ENCODE measurements at regions not wholly inside any gene's neighbourhood (a gene's known extent, or its start where the extent isn't known, plus 50 kb on each side); places are given as distances from the start of the nearest gene placed in this dataset.
"Not testable (repeated sequence)": the region's sequence is repeated elsewhere in the genome, so short reads cannot be mapped to it uniquely, and the experiment has no call there.

DNA sequence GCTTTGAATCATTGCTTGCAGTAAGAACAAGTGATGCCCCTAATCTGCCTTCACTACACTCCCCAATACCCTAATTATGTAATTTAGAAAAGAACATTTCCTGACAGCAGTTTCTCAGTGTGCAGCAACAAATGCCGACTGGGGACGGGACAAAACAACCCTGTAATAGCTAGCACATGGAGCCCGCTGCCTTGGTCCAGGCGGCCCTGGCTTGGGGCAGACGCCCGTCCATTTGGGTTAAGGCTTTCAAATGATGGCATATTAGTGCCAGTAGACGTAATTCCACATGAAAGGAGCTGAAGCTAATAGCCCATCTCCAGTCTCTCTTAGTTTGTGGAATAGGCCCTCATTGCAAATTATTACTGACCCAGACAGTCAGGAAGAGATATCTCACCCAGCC lies 150.6 kb upstream of the PITX1 start:
- no peak for DNase-seq (ENCODE audit: extremely low read depth in 1 of 2, low read depth in 1 of 2)

DNA sequence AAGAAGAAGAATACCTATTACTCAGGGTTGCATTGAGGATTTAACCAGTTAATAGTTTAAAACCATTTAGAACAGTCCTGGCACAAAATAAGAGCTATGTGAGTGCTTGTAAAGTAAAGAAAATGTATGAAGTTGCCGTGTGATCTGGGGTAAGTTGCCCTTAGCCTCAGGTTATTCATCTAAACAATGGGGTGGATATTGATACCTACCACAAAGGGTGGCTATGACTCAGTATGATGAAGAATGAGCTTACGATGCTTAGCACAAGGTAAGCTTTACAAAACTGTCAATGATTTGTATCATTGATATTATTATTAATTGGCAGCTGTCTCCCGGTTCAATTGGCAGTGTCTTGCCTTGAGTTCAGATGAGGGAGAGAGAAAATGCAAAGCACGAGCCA lies 149.4 kb upstream of the PITX1 start:
- DNase-seq (ENCODE audit: extremely low read depth in 1 of 2, low read depth in 1 of 2) = no peak

DNA sequence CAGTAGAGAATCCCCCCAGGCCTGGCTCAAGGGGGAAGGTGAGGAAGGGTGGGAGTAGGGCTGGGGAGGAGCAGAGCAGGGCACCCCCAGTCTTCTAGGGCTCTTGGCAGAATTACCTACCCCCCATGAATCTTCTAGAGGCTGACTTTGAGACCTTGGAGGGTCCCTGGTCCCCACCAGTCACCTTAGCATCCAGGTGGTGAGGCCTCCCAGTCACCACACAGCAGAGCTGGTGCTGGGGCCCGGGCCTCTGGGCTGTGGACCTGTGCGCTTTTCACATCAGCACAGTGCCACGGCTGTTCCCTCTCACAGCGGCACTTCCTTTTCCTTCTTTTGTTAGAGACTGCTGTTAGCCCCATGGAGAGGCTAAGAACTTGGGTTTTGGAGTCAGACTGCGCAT lies 148.6 kb upstream of the PITX1 start:
- DNase-seq (ENCODE audit: extremely low read depth in 1 of 2, low read depth in 1 of 2) = no peak

DNA sequence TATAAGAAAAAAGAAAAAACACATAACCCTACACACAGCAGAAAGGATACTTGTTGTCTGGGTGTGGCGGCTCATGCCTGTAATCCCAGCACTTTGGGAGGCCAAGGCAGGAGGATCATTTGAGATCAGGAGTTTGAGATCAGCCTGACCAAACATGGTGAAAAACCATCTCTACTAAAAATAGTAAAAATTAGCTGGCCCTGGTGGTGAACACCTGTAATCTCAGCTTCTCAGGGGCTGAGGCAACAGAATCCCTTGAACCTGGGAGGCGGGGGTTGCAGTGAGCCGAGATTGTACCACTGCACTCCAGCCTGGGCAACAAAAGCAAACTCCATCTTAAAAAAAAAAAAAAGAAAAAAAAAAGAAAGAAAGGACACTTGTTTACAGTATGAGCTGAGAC lies 147.6 kb upstream of the PITX1 start:
- DNase-seq (ENCODE audit: extremely low read depth in 1 of 2, low read depth in 1 of 2) = no peak

DNA sequence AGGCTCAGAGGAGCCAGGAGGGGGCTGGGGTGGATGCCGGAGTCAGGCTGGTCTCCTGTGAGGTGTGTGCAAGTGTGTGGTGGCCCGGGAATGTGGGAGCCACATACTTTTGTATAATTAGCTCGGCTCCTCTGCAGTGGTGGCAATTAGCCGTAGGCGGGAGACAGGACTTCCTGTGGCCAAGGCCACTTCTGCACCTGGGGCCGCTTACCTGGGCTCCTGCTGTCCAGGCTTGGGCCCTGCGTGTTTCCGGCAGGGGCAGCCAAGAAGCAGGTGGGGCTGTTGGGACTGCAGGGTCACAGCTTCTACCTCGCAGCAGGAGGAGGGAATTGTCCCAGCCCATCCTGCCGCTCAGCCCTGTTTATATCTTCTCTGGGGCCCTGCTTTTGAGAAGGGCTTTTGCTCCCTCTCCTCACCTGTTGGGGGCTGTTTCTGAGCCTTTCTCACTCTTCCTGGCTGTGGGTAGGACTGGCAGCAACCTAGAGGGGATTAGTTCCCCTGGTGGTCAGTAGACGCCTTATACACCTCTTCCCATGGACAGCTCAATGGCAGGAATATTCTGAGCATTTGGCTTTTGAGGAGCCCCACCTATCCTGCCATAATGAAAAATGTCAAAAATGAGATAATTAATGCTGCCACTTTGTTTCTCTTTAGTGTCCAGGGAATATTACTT lies 145.4 kb upstream of the PITX1 start:
- no peak for DNase-seq (ENCODE audit: extremely low read depth in 1 of 2, low read depth in 1 of 2)

DNA sequence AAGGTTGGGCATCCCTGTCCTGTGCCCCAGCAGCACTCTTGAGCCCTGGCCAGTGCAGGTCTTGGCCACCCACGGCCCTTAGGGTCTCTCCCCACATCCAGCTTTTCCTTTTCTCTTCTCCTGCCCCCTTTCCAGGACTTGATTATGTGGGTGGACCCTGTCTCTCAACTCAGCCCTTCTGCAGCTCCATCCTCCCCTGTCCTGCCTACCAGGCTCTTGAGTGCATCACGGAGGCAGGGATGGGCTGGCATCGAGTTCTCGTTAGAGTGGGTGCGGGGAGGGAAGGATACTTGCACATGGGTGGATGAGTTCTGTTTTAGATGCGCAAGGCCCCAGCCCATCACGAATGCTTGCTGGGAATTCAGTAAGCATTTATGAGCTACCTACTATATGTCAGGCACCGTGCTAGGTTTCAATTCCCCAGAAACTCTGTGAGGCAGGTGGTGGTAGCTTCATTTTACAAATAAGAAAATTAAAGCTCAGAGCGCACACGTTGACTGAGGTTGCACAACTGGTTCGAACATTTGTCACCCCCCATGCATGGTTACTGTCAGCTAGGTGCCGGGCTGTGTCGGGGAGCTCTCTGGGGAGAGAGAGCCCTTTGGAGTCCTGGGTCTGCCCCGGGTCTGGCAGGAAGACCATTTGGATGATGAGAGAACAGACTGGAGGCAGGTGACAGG lies 144.6 kb upstream of the PITX1 start:
- DNase-seq (ENCODE audit: extremely low read depth in 1 of 2, low read depth in 1 of 2) = no peak

DNA sequence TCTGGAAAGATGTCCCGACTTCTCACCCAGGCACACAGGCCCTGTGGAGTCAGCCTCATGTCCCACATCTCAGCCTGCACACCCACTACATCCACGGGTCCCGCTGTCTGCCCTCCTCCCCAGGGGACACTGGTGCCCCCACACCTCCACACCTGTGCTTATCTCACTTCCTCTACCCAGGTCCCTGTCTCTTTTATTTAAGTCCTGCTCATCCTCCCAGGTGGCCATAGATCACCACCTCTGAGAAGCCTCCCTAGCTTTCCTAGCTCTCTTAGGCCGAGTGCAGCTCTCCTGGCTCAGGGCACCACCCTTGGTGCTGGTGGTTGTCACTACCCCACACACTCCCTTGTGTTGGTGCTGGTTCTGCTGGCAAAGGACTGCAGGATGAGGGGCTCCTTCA lies 143.6 kb upstream of the PITX1 start:
- DNase-seq (ENCODE audit: extremely low read depth in 1 of 2, low read depth in 1 of 2) = no peak

DNA sequence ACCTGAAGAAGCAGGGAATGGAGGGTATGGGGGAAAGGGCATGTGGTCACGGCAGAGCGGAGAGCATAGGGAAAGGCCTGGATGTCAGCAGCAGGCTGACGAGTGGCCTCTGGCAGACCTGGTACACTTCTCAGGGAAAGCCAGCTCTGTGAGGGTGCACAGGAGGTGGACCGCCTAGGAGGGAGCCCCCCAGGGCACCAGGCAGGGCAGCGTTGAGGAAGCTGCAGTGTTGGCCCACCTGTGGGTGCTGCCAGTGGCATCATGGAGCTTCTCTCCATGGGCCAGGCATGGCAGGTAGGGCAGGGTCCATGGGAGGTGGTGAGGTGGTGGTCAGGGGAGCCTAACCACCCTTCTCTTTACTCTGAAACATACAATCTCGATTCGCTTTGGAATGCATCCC lies 143.0 kb upstream of the PITX1 start:
- no peak for DNase-seq (ENCODE audit: extremely low read depth in 1 of 2, low read depth in 1 of 2)

DNA sequence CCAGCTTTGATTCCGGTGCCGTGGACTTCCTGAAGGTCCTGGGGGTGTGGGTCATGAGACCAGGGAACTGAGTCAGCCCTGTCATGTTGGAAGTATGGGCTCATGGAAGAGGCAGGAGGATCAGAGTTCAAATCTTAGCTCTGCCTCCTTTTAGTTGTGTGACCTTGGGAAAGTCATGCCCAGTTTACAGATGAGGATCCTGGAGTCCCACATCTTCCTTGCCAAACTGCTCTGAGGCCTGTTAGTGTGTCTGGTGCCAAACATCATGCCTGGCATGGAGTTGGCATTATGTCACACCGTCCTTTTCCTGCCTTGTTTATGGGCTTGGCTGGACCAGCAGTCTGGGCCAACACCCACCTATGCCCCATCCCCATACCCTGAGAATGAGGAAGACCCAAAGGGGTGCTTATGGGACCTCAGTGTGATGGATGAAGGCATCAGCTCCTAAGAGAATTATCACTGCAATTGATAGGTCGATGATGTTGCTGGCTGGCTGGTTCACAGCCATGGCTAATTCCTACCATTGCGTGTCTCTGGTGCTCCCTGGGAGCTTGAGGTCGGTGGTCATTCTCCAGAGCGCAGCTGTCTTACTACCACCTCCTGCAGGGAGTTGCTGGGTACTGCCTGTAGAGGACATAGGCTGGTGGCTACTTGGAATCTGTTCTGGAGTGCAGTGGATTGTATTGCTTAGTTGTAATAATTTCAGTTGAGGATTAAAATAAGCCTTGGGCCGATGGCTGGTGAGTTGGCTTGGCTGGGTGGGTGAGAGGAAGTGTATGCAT lies 140.5 kb upstream of the PITX1 start:
- DNase-seq (ENCODE audit: extremely low read depth in 1 of 2, low read depth in 1 of 2) = no peak

DNA sequence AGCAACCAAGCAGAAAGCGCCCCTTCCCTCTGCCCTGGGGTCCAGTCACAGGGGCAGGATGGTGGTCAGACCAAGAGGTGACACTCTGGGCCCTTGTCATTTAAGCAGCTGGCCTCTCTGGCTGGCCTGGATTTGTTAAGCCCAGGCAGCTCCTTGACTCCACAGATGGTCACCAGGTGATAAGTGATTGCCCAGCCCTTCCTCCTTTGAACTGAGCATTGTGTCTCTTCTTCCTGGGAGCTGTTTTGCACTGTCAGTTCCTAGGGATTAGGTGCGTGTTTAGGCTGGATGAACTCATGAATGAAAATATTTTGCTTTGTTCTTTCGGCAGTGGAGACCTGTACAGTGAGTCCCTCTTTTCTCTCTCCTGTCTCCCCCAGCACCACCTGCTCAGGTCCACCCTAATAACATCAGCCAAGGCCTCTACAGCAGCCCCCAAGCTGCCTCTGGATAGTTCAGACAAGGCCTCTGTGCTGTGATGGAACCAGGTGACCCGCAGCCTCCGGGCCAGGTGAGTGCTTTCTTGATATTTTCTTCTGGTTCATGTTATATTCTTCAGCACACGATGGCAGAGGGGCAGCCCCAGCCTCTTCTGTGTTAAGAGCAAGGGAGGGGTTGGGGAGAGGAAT lies 139.7 kb upstream of the PITX1 start:
- no peak for DNase-seq (ENCODE audit: extremely low read depth in 1 of 2, low read depth in 1 of 2)

DNA sequence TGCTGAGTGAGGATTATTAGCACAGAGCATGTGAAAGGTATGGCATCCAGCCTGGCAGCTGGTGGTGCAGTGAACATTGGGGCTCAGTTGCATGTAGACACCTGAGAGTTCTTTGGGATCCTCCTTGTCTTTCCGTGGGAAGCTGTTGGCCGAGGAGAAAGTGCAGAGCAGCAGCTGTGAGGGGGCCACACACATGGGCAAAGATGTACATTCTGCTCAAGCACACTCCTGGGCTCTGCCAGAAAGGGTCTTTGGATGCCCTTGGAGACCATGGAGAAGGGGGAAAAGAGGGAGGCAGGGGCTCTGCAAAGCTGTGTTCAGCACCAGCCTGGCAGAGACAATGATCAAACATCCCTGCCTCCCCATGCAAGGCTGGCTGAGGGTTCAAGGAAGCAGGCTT lies 138.7 kb upstream of the PITX1 start:
- no peak for DNase-seq (ENCODE audit: extremely low read depth in 1 of 2, low read depth in 1 of 2)

DNA sequence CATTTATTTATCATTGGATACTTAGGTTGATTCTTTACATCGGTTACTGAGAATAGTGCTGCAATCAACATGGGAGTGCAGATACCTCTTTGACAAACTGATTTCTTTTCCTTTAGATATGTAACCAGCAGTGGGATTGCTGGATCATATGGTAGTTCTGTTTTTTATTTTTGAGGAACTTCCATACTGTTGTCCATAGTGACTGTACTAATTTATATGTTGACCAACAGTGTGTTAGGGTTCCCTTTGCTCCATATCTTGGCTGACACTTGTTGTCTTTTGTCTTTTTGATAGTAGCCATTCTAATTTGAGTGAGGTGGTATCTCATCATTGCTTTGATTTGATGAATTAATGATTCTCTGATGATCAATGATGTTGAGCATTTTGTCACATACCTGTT lies 137.3 kb upstream of the PITX1 start:
- no peak for DNase-seq (ENCODE audit: extremely low read depth in 1 of 2, low read depth in 1 of 2)

DNA sequence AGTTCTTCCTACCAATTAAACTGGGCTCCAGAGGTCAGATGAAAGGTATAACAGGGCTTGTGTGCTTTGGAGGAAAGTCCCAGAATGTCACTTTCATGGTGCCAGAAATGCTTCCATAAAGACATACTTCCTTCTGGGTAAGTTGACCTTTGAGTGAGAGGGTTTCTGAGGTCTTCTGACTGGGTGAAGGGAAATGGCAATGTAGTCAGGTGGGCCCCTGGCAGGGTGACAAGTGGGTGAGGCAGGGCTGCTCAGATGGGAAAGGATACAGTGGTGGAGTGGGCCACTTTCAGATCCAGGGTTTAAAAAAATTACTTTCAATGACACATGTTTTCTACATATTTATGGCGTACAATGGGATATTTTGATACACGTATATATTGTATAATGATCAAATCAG lies 136.5 kb upstream of the PITX1 start:
- no peak for DNase-seq (ENCODE audit: extremely low read depth in 1 of 2, low read depth in 1 of 2)

DNA sequence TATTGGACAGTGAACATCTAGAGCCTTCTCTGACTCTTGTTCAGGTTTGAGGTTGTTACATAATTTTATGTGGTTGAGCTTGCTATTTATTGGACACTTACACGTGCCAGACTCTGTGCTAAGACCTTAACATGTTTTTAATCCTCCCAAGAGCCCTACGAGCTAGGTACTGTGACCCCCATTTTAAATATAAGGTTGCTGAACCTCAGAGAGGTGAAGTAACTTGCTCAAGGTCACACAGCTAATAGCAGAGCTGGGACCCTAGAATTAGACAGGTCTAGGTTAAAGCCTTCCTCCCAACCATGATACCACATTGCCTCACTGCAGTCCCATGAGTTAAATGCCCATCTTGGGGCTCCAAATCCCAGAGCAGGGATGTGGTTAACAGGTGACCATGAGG lies 135.7 kb upstream of the PITX1 start:
- DNase-seq (ENCODE audit: extremely low read depth in 1 of 2, low read depth in 1 of 2) = no peak

DNA sequence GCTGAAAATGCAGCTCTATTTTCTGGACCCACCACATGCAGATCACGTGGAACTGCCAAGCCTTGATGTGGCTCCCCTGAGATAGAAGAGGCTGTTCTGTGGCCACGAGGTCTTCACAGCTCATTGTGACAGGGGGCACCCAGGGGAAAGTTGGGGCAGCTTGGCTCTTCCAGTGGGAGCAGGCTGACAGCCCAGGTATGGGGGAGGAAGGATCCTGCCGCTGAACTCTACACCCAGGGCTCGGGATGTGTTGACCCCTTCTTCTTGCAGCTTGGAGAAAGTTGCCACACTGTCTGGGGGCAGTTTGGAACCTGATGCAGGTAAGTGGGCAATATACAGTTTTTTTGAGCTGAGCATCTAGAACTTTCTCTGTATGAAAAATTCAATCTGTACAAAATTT lies 133.6 kb upstream of the PITX1 start:
- no peak for DNase-seq (ENCODE audit: extremely low read depth in 1 of 2, low read depth in 1 of 2)

DNA sequence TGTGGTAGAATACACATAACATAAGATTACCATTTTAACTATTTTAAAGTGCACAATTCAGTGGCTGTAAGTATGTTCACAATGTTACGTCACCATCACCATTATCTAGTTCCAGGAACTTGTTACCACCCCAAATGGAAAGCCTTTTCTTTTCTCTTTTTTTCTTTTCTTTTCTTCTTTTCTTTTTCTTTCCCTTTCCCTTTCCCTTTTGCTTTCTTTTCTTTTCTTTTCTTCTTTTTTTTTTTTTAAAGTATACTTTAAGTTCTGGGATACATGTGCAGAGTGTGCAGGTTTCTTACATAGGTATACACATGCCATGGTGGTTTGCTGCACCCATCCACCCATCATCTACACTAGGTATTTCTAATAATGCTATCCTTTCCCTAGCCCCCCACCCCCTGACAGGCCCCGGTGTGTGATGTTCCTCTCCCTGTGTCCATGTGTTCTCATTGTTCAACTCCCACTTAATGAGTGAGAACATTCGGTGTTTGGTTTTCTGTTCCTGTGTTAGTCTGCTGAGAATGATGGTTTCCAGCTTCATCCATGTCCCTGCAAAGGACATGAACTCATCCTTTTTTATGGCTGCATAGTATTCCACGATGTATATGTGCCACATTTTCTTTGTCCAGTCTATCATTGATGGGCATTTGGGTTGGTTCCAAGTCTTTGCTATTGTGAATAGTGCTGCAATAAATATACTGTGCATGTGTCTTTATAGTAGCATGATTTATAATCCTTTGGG lies 131.0 kb upstream of the PITX1 start:
- not testable (repeated sequence) for DNase-seq (ENCODE audit: extremely low read depth in 1 of 2, low read depth in 1 of 2)

DNA sequence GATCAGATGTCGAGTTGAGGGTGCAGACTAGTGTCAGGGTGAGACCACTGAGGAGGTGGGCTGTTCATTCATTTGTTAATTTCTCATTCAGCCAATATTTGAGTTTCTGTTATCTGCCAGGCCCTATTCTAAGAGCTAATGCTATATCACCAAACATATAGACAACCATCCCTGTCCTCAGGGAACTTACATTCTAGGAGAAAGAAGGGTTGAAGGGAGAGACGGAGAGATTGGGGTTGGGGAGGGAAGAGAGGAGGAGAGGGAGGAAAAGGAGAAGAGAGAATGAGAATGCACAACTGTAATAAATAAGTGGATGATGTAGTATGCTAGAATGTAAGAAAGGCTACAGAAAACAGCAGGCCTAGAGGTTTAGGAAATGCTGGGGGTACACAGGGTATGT lies 129.9 kb upstream of the PITX1 start:
- DNase-seq (ENCODE audit: extremely low read depth in 1 of 2, low read depth in 1 of 2) = no peak

DNA sequence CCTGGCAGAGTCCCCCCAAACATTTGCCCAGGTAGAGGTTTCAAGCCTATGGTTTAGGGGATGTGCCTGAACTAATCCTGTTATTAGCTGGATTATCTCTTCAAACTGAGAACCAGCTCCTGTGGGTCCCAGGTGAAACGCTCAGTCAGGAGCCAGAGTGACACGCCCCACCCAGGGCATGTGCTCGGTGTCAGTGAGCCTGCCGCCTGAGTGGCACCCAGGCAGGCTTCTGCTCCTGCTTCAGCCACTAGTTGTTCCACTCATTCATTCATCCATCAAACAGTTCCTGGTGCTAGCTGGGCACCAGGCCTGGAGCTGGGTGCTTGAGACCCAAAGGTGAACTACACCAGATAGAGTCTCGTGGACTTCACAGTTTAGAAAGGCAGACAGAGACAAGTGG lies 129.4 kb upstream of the PITX1 start:
- DNase-seq (ENCODE audit: extremely low read depth in 1 of 2, low read depth in 1 of 2) = no peak

DNA sequence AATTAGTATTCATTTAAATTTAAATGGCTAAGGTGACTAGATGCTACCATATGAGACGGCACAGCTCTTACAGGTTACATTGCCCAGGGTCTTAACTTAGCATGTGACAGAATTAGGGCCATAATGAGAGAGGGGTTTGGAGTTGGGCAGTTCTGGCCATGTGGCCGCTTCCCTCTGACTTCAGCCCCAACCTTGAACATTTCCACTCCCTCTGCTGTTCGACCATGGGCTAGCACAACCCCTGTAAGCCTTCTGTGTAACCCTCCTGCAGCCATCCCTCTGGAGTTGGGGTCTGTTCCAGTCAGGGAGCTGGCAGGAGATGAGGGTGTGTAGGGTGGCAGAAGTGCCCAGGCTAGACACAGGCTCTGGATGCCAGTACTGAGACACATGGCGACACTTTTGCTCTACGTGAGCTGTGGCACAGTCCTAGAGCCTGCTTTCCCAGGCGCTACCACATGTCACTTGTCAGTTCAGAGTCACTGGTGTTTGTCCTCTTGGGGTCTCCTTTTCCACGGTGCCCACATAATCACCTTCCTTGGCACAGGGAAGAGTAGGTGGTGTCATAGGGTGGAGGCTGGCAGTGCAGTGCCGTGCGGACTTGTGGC lies 128.7 kb upstream of the PITX1 start:
- no peak for DNase-seq (ENCODE audit: extremely low read depth in 1 of 2, low read depth in 1 of 2)

DNA sequence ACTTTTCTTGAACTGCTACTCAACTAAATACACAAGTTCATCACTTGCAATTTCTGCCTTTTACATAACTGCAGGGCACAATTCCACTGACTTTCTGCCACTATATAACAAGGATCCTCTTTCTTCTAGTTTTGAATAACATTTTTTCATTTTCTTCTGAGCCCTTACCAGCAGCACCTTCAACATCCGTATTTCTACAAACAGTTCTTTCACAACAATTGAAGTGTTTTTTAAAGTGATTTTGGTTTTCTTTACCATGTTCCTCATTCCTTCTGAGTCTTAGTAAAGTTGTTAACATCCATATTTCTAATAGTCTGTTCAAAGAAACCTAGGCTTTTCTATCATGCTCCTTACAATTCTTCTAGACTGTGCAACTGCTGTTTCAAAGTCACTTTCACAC lies 127.2 kb upstream of the PITX1 start:
- DNase-seq (ENCODE audit: extremely low read depth in 1 of 2, low read depth in 1 of 2) = no peak
